ENCODE measurements at regions not wholly inside any gene's neighbourhood (a gene's known extent, or its start where the extent isn't known, plus 50 kb on each side); places are given as distances from the start of the nearest gene placed in this dataset.

- TF ChIP-seq FOXM1 (IDR thresholded peaks at IDR 0.05; ENCODE audit: borderline replicate concordance, low read depth) (no peak), MAX (IDR thresholded peaks at IDR 0.05) (no peak)
Measured at GRCh38 chr2:238645095-238645494, 202.8 kb upstream of the TWIST2 start.

Data from Ishikawa (cell line).